ENCODE measurements at regions not wholly inside any gene's neighbourhood (a gene's known extent, or its start where the extent isn't known, plus 50 kb on each side); places are given as distances from the start of the nearest gene placed in this dataset.

- no peak overlapping the region for H3K4me3 ChIP-seq
Measured at GRCh38 chr3:147471741-147472140, 62.6 kb downstream of the ZIC1 start.

DNA sequence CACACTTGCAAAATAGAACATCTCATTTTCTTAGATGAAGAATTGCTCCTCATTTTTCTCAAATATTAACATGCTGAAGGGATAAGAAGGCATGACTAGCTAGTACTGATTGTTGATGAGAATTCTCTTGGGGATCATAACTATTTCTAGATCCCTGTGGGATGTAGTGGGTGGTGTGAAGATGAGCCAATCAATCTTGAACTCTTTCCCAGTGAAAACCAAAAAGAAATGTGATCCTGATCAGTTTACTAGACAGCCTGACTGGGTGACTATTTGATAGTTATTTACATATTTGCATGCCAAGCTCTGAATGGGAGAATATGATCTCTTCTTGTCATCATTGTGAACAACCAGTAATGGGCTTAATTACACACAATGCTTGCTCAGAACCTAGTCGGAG is 63.7 kb downstream of the ZIC1 start:
- no peaks in the 10 kb centered on the region for H3K9me3 ChIP-seq
- 89 to 90% methylated on average over 1 of the region's 1 CpG for WGBS, 2 donors
- TF ChIP-seq CTCF (IDR thresholded peaks at IDR 0.05), result no peak
- no peak for TF ChIP-seq POLR2A (IDR thresholded peaks at IDR 0.05)
- no peak for TF ChIP-seq EP300 (IDR thresholded peaks at IDR 0.05)
- no peak overlapping the region for H3K27ac ChIP-seq
- no peak overlapping the region for H3K4me3 ChIP-seq
- H3K4me1 ChIP-seq, result no peaks in the 10 kb centered on the region
- no peaks in the 10 kb centered on the region for H3K36me3 ChIP-seq
- H3K27me3 ChIP-seq, result no peaks in the 10 kb centered on the region
- no peak for DNase-seq (ENCODE audit: low spot score in 2 of 2)

More at GRCh38 chr3:147471741-147472140, 62.6 kb downstream of the ZIC1 start:
- Histone ChIP-seq H3K9me3 (no peaks in the 10 kb centered on the region), H3K4me1 (no peaks in the 10 kb centered on the region), H3K27ac (no peak overlapping the region), H3K27me3 (no peaks in the 10 kb centered on the region), H3K36me3 (no peaks in the 10 kb centered on the region)
- TF ChIP-seq CTCF (IDR thresholded peaks at IDR 0.05), result no peak
- TF ChIP-seq POLR2A (IDR thresholded peaks at IDR 0.05), result no peak
- no peak for TF ChIP-seq EP300 (IDR thresholded peaks at IDR 0.05)
- 93 to 95% methylated on average over 5 of the region's 5 CpGs for WGBS, 2 donors
- no peak for DNase-seq (ENCODE audit: low spot score in 2 of 2)

DNA sequence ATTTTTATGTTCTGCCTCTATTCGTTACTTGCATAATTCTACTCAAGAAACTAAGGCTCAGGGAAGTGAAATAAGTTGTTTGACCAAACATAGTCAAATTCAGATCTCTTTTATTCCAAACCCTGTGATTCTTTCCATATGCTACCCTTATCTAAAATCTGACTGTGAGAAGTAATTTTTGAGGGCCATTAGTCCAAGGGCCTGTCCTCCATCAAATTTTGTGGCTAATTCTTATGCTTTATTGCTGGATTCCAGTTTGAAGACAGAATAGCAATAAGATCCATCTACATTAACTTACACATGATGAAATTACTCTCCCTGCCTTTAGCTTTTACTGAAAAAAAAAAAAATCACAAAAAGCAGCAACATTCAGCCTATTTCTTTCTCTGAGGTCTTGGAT is 74.0 kb downstream of the ZIC1 start:
- Histone ChIP-seq H3K27ac (no peak overlapping the region), H3K36me3 (no peaks in the 10 kb centered on the region), H3K4me1 (no peaks in the 10 kb centered on the region), H3K9me3 (no peaks in the 10 kb centered on the region), H3K27me3 (no peaks in the 10 kb centered on the region), H3K4me3 (no peak overlapping the region)
- no peak for TF ChIP-seq EP300 (IDR thresholded peaks at IDR 0.05)
- no peak for TF ChIP-seq POLR2A (IDR thresholded peaks at IDR 0.05)
- TF ChIP-seq CTCF (IDR thresholded peaks at IDR 0.05), result no peak
- WGBS, 2 donors, result 77 to 87% methylated on average over 1 of the region's 1 CpG
- no peak for DNase-seq (ENCODE audit: low spot score in 2 of 2)

GRCh38 chr3:147483578-147483977 is 74.4 kb downstream of the ZIC1 start:
- no peaks in the 10 kb centered on the region for H3K27me3 ChIP-seq
- TF ChIP-seq POLR2A (IDR thresholded peaks at IDR 0.05) (no peak), EP300 (IDR thresholded peaks at IDR 0.05) (no peak), CTCF (IDR thresholded peaks at IDR 0.05) (no peak)
- no peak overlapping the region for H3K4me3 ChIP-seq
- no peaks in the 10 kb centered on the region for H3K9me3 ChIP-seq
- WGBS, 2 donors, result 46 to 55% methylated on average over 1 of the region's 1 CpG
- DNase-seq (ENCODE audit: low spot score in 2 of 2), result no peak
- no peaks in the 10 kb centered on the region for H3K4me1 ChIP-seq
- no peak overlapping the region for H3K27ac ChIP-seq
- H3K36me3 ChIP-seq, result no peaks in the 10 kb centered on the region

DNA sequence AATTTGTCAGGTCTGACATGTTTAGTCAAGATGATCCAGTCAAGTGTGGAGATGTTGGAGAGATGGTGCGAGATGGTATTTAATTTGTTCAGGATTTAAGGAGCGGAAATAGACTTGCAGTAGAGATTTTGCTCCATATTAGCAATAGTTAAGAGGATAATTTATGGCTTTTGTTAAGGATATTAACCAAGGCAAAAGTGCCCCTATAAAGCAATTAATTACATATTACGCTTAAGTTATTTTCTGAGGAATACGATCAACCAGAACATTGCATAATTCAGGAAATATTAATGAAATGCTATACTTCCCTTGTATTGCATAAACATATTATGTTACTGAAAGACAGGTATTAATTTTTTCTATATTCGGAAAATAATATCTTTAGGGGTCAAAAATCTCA is 83.9 kb downstream of the ZIC1 start:
- H3K27ac ChIP-seq, result no peak overlapping the region
- no peaks in the 10 kb centered on the region for H3K9me3 ChIP-seq
- no peaks in the 10 kb centered on the region for H3K27me3 ChIP-seq
- no peaks in the 10 kb centered on the region for H3K36me3 ChIP-seq
- TF ChIP-seq EP300 (IDR thresholded peaks at IDR 0.05) (no peak), POLR2A (IDR thresholded peaks at IDR 0.05) (no peak), CTCF (IDR thresholded peaks at IDR 0.05) (no peak)
- WGBS, 2 donors, result 93 to 96% methylated on average over 5 of the region's 5 CpGs
- no peaks in the 10 kb centered on the region for H3K4me1 ChIP-seq
- DNase-seq (ENCODE audit: low spot score in 2 of 2), result no peak
- H3K4me3 ChIP-seq, result no peak overlapping the region
